B cell (primary cell): ENCODE measurements at regions not wholly inside any gene's neighbourhood (a gene's known extent, or its start where the extent isn't known, plus 50 kb on each side); places are given as distances from the start of the nearest gene placed in this dataset.

Experiments used
- CTCF ChIP-seq: fragments of 200-600 bp; IDR thresholded peaks from one replicate; pipeline ENCODE4 v1.8.0; 2022; ENCODE audit warnings: antibody characterized with exemption, mild to moderate bottlenecking
- EZH2 ChIP-seq: IDR thresholded peaks from 2 replicates; pipeline ENCODE4 v1.6.1; 2012; ENCODE audit warnings: borderline replicate concordance, low read depth, mild to moderate bottlenecking, moderate library complexity, low read length; ENCODE audit not compliant: insufficient read depth, poor library complexity, severe bottlenecking

- TF ChIP-seq CTCF = no peak
- no peak for TF ChIP-seq EZH2
These were observed 139.9 kb downstream of the SKIDA1 start for GRCh38 chr10:21385536-21385935.
